B cell (primary cell): ENCODE measurements at regions not wholly inside any gene's neighbourhood (a gene's known extent, or its start where the extent isn't known, plus 50 kb on each side); places are given as distances from the start of the nearest gene placed in this dataset.

ENCODE experiments used
- ATAC-seq: fragments of 200-7000 bp; cut with Tn5 transposase; one replicate; pipeline ENCODE4 v1.10.0; 2021; ENCODE audit warnings: low read depth, mild to moderate bottlenecking, moderate number of reproducible peaks, moderate library complexity
- CTCF ChIA-PET: fragments of 350-600 bp; sonication (Branson Sonifier 250); formaldehyde crosslinking; loops from one replicate; lab custom pipeline; 2021; ENCODE audit warnings: antibody characterized with exemption, inconsistent platforms; lab: Charles Lee
- POLR2A ChIA-PET: fragments of 350-600 bp; sonication (Branson Sonifier 250); formaldehyde crosslinking; loops from one replicate; lab custom pipeline; 2021; ENCODE audit warnings: antibody characterized with exemption; lab: Charles Lee
- DNase-seq: peaks from one replicate; pipeline ENCODE4 v3.0.0; 2013
- H2AFZ ChIP-seq: 2 replicates; pipeline ENCODE4 v1.6.1; 2012; ENCODE audit warnings: mild to moderate bottlenecking, low read depth, low read length; ENCODE audit not compliant: insufficient read depth, poor library complexity, severe bottlenecking
- H3K27ac ChIP-seq, 2 donors: 1 replicate in 1 of 2; 2 replicates in 1 of 2; pipeline ENCODE4 v1.5.1; 2012 to 2013; ENCODE audit warnings: low read length in 2 of 2, mild to moderate bottlenecking in 2 of 2, moderate library complexity in 1 of 2
- H3K27me3 ChIP-seq, 4 experiments: fragments of 200-600 bp in 1 of 4; sonication (generic) in 1 of 4; replicated peaks in 1 of 4; 1 replicate in 2 of 4; 2 replicates in 2 of 4; pipeline versions ENCODE4 v1.6.1 to v1.7.0; 2013 to 2016; ENCODE audit warnings: low read length in 3 of 4, mild to moderate bottlenecking in 2 of 4, mixed read lengths in 1 of 4, moderate library complexity in 1 of 4; ENCODE audit not compliant: insufficient read depth in 4 of 4, control insufficient read depth in 3 of 4; ENCODE audit errors: control extremely low read depth in 1 of 4
- H3K36me3 ChIP-seq, 2 experiments: replicated peaks in 1 of 2; 1 replicate in 1 of 2; 2 replicates in 1 of 2; pipeline versions ENCODE4 v1.6.1 to v1.7.1; 2013; ENCODE audit warnings: low read length in 1 of 2; ENCODE audit not compliant: insufficient read depth in 2 of 2, control insufficient read depth in 1 of 2; ENCODE audit errors: control extremely low read depth in 1 of 2, extremely low read depth in 1 of 2
- H3K4me1 ChIP-seq, 2 donors: fragments of 200-600 bp in 1 of 2; sonication (generic) in 1 of 2; 1 replicate in 1 of 2; 2 replicates in 1 of 2; pipeline versions ENCODE4 v1.5.1 to v1.6.1; 2013 to 2017; ENCODE audit warnings: low read length in 2 of 2; ENCODE audit not compliant: control insufficient read depth in 2 of 2, insufficient read depth in 2 of 2
- H3K4me2 ChIP-seq: replicated peaks from 2 replicates; pipeline ENCODE3; 2012; ENCODE audit warnings: mild to moderate bottlenecking, low read depth, low read length; ENCODE audit not compliant: poor library complexity, severe bottlenecking
- H3K4me3 ChIP-seq, 5 experiments: fragments of 200-600 bp in 1 of 5; sonication (generic) in 1 of 5; 1 replicate in 3 of 5; 2 replicates in 2 of 5; pipeline versions ENCODE4 v1.5.1 to v1.7.0; 2011 to 2016; ENCODE audit warnings: low read length in 4 of 5, mild to moderate bottlenecking in 4 of 5, low read depth in 2 of 5, control low read depth in 1 of 5, moderate library complexity in 1 of 5; ENCODE audit not compliant: insufficient read depth in 1 of 5; ENCODE audit errors: control extremely low read depth in 1 of 5, extremely low read depth in 1 of 5
- H3K79me2 ChIP-seq: fragments of 200-600 bp; sonication (generic); one replicate; pipeline ENCODE4 v1.6.0; 2016; ENCODE audit warnings: low read length; ENCODE audit not compliant: control insufficient read depth, insufficient read depth
- H3K9ac ChIP-seq: fragments of 200-600 bp; sonication (generic); 2 replicates; pipeline ENCODE4 v1.6.1; 2017; ENCODE audit warnings: mild to moderate bottlenecking, low read length, moderate library complexity
- H3K9me3 ChIP-seq, 3 donors: one replicate each; pipeline versions ENCODE4 v1.6.1 to v1.7.1; 2013; ENCODE audit warnings: low read length in 2 of 3; ENCODE audit not compliant: control insufficient read depth in 2 of 3, insufficient read depth in 1 of 3; ENCODE audit errors: control extremely low read depth in 1 of 3
- H4K20me1 ChIP-seq: 2 replicates; pipeline ENCODE4 v1.6.0; 2012; ENCODE audit warnings: mild to moderate bottlenecking, low read length; ENCODE audit not compliant: insufficient read depth, control insufficient read depth, poor library complexity, severe bottlenecking
- H3K27ac Mint-ChIP-seq: one replicate; pipeline ENCODE4 v1.8.0; 2021; ENCODE audit warnings: mixed read lengths
- H3K27me3 Mint-ChIP-seq: one replicate; pipeline ENCODE4 v1.8.0; 2021; ENCODE audit warnings: mixed read lengths
- H3K4me1 Mint-ChIP-seq: one replicate; pipeline ENCODE4 v1.8.0; 2021; ENCODE audit warnings: mixed read lengths
- H3K4me3 Mint-ChIP-seq: one replicate; pipeline ENCODE4 v1.8.0; 2021; ENCODE audit warnings: mixed read lengths
- H3K9me3 Mint-ChIP-seq: one replicate; pipeline ENCODE4 v1.8.0; 2022; ENCODE audit warnings: mixed read lengths; ENCODE audit not compliant: insufficient read depth
- EZH2 ChIP-seq: IDR thresholded peaks from 2 replicates; pipeline ENCODE4 v1.6.1; 2012; ENCODE audit warnings: borderline replicate concordance, low read depth, mild to moderate bottlenecking, moderate library complexity, low read length; ENCODE audit not compliant: insufficient read depth, poor library complexity, severe bottlenecking
- WGBS: methylation state at CpG from one replicate; pipeline ENCODE4 v1.1.5; 2013; ENCODE audit warnings: missing lambda C conversion rate; ENCODE audit not compliant: insufficient coverage; 5-methylcytosine and 5-hydroxymethylcytosine counted together
- intact Hi-C: fragments of 100-400 bp; cut with micrococcal nuclease; formaldehyde crosslinking; loops from one replicate; pipeline ENCODE4 v1.10.0; 2022
- TF ChIP-seq, protein P1 (sequence below): fragments of 200-600 bp; IDR thresholded peaks from one replicate; pipeline ENCODE4 v1.8.0; 2022; ENCODE audit warnings: antibody characterized with exemption, mild to moderate bottlenecking

DNA sequence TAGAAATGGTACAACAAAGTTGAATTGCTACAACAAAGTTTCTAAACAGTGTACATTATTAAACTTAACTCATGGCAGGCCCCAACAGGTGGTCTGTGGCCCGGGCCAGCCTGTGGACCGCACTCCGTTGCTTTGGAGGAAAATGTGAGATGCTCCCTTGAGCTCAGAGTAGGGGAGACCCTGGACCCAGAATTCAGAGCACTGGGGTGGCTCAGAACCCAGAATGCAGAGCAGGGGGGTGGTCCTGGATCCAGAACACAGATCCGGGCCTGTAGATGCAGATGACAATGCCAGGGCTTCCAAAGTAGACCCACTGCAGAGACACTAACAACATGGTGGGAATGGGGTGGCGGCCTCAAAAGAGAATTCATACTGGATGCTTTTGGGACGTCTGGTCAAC is 311.0 kb downstream of the NDUFA10 start:
- Histone ChIP-seq H3K9me3 (peaks cover 0 to 38% (median 5%) of the 10 kb centered on the region in 3 donors), H3K36me3 (no peaks in the 10 kb centered on the region), H3K27ac (no peak overlapping the region), H3K4me2 (no peak overlapping the region), H3K9ac (no peak overlapping the region), H3K79me2 (no peaks in the 10 kb centered on the region), H3K4me3 (no peak overlapping the region), H2AFZ (no peak overlapping the region), H3K4me1 (no peaks in the 10 kb centered on the region), H4K20me1 (no peaks in the 10 kb centered on the region), H3K27me3 (no peaks in the 10 kb centered on the region)
- Mint-ChIP-seq H3K27ac (no peak overlapping the region), H3K27me3 (peaks cover 18% of the 10 kb centered on the region), H3K9me3 (peaks cover 6% of the 10 kb centered on the region), H3K4me1 (no peaks in the 10 kb centered on the region), H3K4me3 (no peak overlapping the region)
- TF ChIP-seq, protein P1, sequence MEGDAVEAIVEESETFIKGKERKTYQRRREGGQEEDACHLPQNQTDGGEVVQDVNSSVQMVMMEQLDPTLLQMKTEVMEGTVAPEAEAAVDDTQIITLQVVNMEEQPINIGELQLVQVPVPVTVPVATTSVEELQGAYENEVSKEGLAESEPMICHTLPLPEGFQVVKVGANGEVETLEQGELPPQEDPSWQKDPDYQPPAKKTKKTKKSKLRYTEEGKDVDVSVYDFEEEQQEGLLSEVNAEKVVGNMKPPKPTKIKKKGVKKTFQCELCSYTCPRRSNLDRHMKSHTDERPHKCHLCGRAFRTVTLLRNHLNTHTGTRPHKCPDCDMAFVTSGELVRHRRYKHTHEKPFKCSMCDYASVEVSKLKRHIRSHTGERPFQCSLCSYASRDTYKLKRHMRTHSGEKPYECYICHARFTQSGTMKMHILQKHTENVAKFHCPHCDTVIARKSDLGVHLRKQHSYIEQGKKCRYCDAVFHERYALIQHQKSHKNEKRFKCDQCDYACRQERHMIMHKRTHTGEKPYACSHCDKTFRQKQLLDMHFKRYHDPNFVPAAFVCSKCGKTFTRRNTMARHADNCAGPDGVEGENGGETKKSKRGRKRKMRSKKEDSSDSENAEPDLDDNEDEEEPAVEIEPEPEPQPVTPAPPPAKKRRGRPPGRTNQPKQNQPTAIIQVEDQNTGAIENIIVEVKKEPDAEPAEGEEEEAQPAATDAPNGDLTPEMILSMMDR, result no peak
- TF ChIP-seq EZH2, result no peak
- intact Hi-C loops, result no loop called here
- ChIA-PET POLR2A (no interaction called here), CTCF (no interaction called here)
- DNase-seq, result no peak
- 67% methylated on average over 3 of the region's 6 CpGs for WGBS
- ATAC-seq, result no peak

DNA sequence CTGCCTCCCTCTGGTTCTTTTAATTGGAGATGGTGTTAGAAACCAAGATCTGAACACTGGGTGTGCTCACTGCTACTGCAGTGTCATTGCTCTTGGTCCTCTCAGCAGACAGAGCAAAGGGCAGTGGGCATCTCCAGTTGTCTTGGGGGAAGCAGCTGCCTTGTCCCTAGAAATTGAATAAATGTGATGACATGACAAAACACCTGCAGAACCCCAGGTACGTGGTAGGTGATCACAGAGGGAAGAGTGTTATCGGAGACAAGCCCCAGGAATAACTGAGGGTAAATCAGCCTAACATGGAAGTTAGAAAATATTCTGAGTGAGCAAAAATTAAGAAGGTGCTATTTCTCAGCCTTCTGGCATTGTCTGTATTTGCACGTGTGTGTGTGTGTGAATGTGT is 311.9 kb upstream of the HDAC4 start:
- H3K4me2 ChIP-seq, result no peak overlapping the region
- 81% methylated on average over 2 of the region's 3 CpGs for WGBS
- ChIA-PET POLR2A (no interaction called here), CTCF (no interaction called here)
- Mint-ChIP-seq H3K4me1 (no peaks in the 10 kb centered on the region), H3K27ac (no peak overlapping the region), H3K9me3 (peaks cover 6% of the 10 kb centered on the region), H3K27me3 (peaks cover 19% of the 10 kb centered on the region), H3K4me3 (no peak overlapping the region)
- DNase-seq, result no peak
- intact Hi-C loops, result no loop called here
- no peak overlapping the region for H3K4me3 ChIP-seq
- no peaks in the 10 kb centered on the region for H3K79me2 ChIP-seq
- H3K27ac ChIP-seq, result no peak overlapping the region
- ATAC-seq, result no peak
- no peak overlapping the region for H2AFZ ChIP-seq
- H3K9ac ChIP-seq, result no peak overlapping the region
- H3K9me3 ChIP-seq, result peaks cover 0 to 38% (median 5%) of the 10 kb centered on the region in 3 donors
- H3K4me1 ChIP-seq, result no peaks in the 10 kb centered on the region
- H4K20me1 ChIP-seq, result no peaks in the 10 kb centered on the region
- no peak for TF ChIP-seq EZH2
- TF ChIP-seq, protein P1, result no peak
- peaks cover 0 to under 1% (median 0%) of the 10 kb centered on the region in 4 experiments for H3K27me3 ChIP-seq
- H3K36me3 ChIP-seq, result no peaks in the 10 kb centered on the region
